ENCODE measurements at regions not wholly inside any gene's neighbourhood (a gene's known extent, or its start where the extent isn't known, plus 50 kb on each side); places are given as distances from the start of the nearest gene placed in this dataset.

GRCh38 chr4:14434916-14435315 is 567.4 kb upstream of the CPEB2 start:
- no peak for DNase-seq (ENCODE audit: low read depth in 2 of 2)

- no peak for DNase-seq (ENCODE audit: low read depth in 2 of 2)
Measured at GRCh38 chr4:14441561-14441960, 560.7 kb upstream of the CPEB2 start.

- DNase-seq (ENCODE audit: low read depth in 2 of 2): no peak
Measured at GRCh38 chr4:14445882-14446281, 556.4 kb upstream of the CPEB2 start.

- no peak for DNase-seq (ENCODE audit: low read depth in 2 of 2)
Measured at GRCh38 chr4:14446311-14446710, 556.0 kb upstream of the CPEB2 start.

- no peak for DNase-seq (ENCODE audit: low read depth in 2 of 2)
Measured at GRCh38 chr4:14446904-14447303, 555.4 kb upstream of the CPEB2 start.

- no peak for DNase-seq (ENCODE audit: low read depth in 2 of 2)
Measured at GRCh38 chr4:14449308-14449707, 553.0 kb upstream of the CPEB2 start.

- DNase-seq (ENCODE audit: low read depth in 2 of 2): no peak
Measured at GRCh38 chr4:14452001-14452400, 550.3 kb upstream of the CPEB2 start.

- DNase-seq (ENCODE audit: low read depth in 2 of 2): no peak
Measured at GRCh38 chr4:14452764-14453163, 549.5 kb upstream of the CPEB2 start.

GRCh38 chr4:14458463-14458862 is 543.8 kb upstream of the CPEB2 start:
- DNase-seq (ENCODE audit: low read depth in 2 of 2): no peak

- no peak for DNase-seq (ENCODE audit: low read depth in 2 of 2)
Measured at GRCh38 chr4:14465057-14465456, 537.2 kb upstream of the CPEB2 start.

GRCh38 chr4:14465507-14465906 is 536.8 kb upstream of the CPEB2 start:
- DNase-seq (ENCODE audit: low read depth in 2 of 2): no peak

GRCh38 chr4:14478504-14478903 is 523.8 kb upstream of the CPEB2 start:
- no peak for DNase-seq (ENCODE audit: low read depth in 2 of 2)

- no peak for DNase-seq (ENCODE audit: low read depth in 2 of 2)
Measured at GRCh38 chr4:14496408-14496807, 505.9 kb upstream of the CPEB2 start.

- DNase-seq (ENCODE audit: low read depth in 2 of 2): no peak
Measured at GRCh38 chr4:14496969-14497368, 505.3 kb upstream of the CPEB2 start.

- no peak for DNase-seq (ENCODE audit: low read depth in 2 of 2)
Measured at GRCh38 chr4:14504162-14504561, 498.1 kb upstream of the CPEB2 start.

GRCh38 chr4:14513471-14513870 is 488.8 kb upstream of the CPEB2 start:
- DNase-seq (ENCODE audit: low read depth in 2 of 2): no peak

GRCh38 chr4:14515556-14515955 is 486.7 kb upstream of the CPEB2 start:
- no peak for DNase-seq (ENCODE audit: low read depth in 2 of 2)

GRCh38 chr4:14518136-14518535 is 484.1 kb upstream of the CPEB2 start:
- no peak for DNase-seq (ENCODE audit: low read depth in 2 of 2)

GRCh38 chr4:14520171-14520570 is 482.1 kb upstream of the CPEB2 start:
- no peak for DNase-seq (ENCODE audit: low read depth in 2 of 2)

- no peak for DNase-seq (ENCODE audit: low read depth in 2 of 2)
Measured at GRCh38 chr4:14524276-14524675, 478.0 kb upstream of the CPEB2 start.

GRCh38 chr4:14528918-14529317 is 473.4 kb upstream of the CPEB2 start:
- no peak for DNase-seq (ENCODE audit: low read depth in 2 of 2)

GRCh38 chr4:14529653-14530052 is 472.6 kb upstream of the CPEB2 start:
- no peak for DNase-seq (ENCODE audit: low read depth in 2 of 2)

- no peak for DNase-seq (ENCODE audit: low read depth in 2 of 2)
Measured at GRCh38 chr4:14532436-14532835, 469.8 kb upstream of the CPEB2 start.

GRCh38 chr4:14539246-14539645 is 463.0 kb upstream of the CPEB2 start:
- no peak for DNase-seq (ENCODE audit: low read depth in 2 of 2)

GRCh38 chr4:14545163-14545562 is 457.1 kb upstream of the CPEB2 start:
- no peak for DNase-seq (ENCODE audit: low read depth in 2 of 2)

Measured in stimulated activated CD8-positive, alpha-beta memory T cell treated with anti-CD3 and anti-CD28 coated beads, Interleukin-2, amount 100 ng/mL, for 1 hour (primary cell).